ENCODE measurements at regions not wholly inside any gene's neighbourhood (a gene's known extent, or its start where the extent isn't known, plus 50 kb on each side); places are given as distances from the start of the nearest gene placed in this dataset.

GRCh38 chr2:224159345-224159928 is 120.4 kb upstream of the SERPINE2 start:
- TF ChIP-seq, protein P1, sequence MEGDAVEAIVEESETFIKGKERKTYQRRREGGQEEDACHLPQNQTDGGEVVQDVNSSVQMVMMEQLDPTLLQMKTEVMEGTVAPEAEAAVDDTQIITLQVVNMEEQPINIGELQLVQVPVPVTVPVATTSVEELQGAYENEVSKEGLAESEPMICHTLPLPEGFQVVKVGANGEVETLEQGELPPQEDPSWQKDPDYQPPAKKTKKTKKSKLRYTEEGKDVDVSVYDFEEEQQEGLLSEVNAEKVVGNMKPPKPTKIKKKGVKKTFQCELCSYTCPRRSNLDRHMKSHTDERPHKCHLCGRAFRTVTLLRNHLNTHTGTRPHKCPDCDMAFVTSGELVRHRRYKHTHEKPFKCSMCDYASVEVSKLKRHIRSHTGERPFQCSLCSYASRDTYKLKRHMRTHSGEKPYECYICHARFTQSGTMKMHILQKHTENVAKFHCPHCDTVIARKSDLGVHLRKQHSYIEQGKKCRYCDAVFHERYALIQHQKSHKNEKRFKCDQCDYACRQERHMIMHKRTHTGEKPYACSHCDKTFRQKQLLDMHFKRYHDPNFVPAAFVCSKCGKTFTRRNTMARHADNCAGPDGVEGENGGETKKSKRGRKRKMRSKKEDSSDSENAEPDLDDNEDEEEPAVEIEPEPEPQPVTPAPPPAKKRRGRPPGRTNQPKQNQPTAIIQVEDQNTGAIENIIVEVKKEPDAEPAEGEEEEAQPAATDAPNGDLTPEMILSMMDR (optimal IDR thresholded peaks at IDR 0.05 in 1 of 3, IDR thresholded peaks at IDR 0.05 in 1 of 3, conservative IDR thresholded peaks at IDR 0.05 in 1 of 3; ENCODE audit: extremely low read depth in 1 of 3, insufficient read depth in 2 of 3, low read length in 3 of 3): no peak
- TF ChIP-seq EZH2 (IDR thresholded peaks at IDR 0.05; ENCODE audit: low read length): no peak
